Motor neuron (in vitro differentiated cells): ENCODE measurements at regions not wholly inside any gene's neighbourhood (a gene's known extent, or its start where the extent isn't known, plus 50 kb on each side); places are given as distances from the start of the nearest gene placed in this dataset.
"Not testable (repeated sequence)": the region's sequence is repeated elsewhere in the genome, so short reads cannot be mapped to it uniquely, and the experiment has no call there.

Experiments
- ATAC-seq, 8 experiments: fragments of 200-7000 bp; cut with Tn5 transposase; replicated peaks in 6 of 8; 2 replicates each; pipeline ENCODE4 v1.8.0; 2021; ENCODE audit warnings: mild to moderate bottlenecking in 8 of 8, moderate library complexity in 8 of 8
- H3K27ac ChIP-seq, 2 donors: fragments of 250-450 bp; sonication (Bioruptor Pico); 2 replicates each; pipeline ENCODE4 v1.9.0; 2021; ENCODE audit warnings: antibody characterized with exemption in 2 of 2, mild to moderate bottlenecking in 2 of 2, moderate library complexity in 1 of 2
- H3K4me1 ChIP-seq, 2 donors: fragments of 250-450 bp; sonication (Bioruptor Pico); replicated peaks in 1 of 2; 2 replicates each; pipeline ENCODE4 v1.6.1; 2021; ENCODE audit warnings: antibody characterized with exemption in 2 of 2, mild to moderate bottlenecking in 2 of 2, moderate library complexity in 1 of 2
- H3K4me3 ChIP-seq, 5 donors: fragments of 250-450 bp; sonication (Bioruptor Pico); 2 replicates each; pipeline ENCODE4 v1.9.0; 2021; ENCODE audit warnings: antibody characterized with exemption in 5 of 5, mild to moderate bottlenecking in 5 of 5, moderate library complexity in 4 of 5
- WGBS, 10 experiments: fragments of 450-650 bp; shearing (Covaris generic); methylation state at CpG; one replicate each; pipeline ENCODE4 v1.0.0; 2022; 5-methylcytosine and 5-hydroxymethylcytosine counted together
- in situ Hi-C, 9 experiments: fragments of 400-800 bp; cut with MboI; loops; one replicate each; pipeline ENCODE4 v1.15.0; 2021; ENCODE audit warnings: low sequenced_read_pairs in 9 of 9, low pct_unique_long_range_greater_than_20kb in 2 of 9; ENCODE audit not compliant: unreplicated experiment in 9 of 9

DNA sequence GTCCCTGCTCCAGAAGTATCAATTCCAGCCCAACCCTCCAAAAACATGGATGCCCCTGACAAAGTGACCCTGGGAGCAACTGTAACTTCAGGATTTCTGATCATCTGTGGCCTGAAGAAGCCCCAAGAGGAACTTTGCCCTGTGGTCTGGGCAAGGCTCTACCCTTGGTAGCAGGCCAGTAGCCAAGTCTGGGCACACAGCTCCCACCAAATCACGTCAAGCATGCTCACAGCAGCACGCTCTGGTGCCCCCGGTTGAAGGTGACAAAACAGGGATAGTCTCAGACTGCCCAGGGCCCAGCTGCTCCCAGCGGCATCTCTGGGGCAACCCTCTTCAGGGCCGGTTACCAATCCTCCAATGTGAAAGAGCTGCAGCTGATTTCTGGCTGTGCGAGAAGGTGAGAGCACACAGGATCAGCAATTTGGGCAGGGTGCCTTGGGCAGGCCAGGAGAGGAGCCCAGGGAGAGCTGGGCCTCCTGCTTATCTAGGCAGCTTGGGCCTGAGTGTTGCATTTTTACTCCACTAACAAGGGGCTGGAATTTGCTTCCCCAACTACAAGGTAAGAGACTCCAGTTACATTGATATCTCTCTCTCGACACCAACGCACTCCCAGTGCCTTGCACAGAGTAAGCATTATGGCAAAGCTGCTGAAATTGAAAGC, 418.1 kb downstream of the BCOR start:
- ATAC-seq, result no peak
- WGBS, 10 experiments, result 56 to 100% (median 100%) methylated on average over 1 to 3 of the region's 8 CpGs; no CpG with 5 or more reads in 7 of the 10 experiments
- in situ Hi-C loops, result no loop called here
- Histone ChIP-seq H3K4me3 (no peak overlapping the region), H3K4me1 (peaks cover 14 to 28% of the 10 kb centered on the region in 2 donors), H3K27ac (no peak overlapping the region)

DNA sequence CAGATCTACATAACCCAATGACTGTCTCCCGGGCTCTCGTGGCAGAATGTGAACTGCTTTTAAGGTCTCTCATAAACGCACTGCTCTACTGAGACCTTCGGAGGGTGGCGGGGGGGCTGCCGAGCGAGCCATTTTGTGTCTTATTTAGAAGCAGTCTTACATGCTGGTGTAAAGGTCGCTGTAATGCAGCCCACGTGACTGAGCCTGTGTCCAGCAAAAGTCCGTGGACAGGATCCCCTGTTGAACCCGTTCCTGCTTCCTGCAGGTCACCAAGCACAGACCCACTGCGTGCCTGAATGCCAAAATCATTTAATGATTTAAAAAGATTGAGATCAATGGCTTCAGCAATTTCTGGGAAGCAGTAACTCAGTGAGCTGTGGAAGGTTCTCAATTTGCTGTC, 415.9 kb downstream of the BCOR start:
- H3K4me3 ChIP-seq, result no peak overlapping the region
- ATAC-seq, result peak in 3 of 8 experiments; percentile 37 to 46 (median 45)
- 48 to 80% (median 64%) methylated on average over 2 to 7 of the region's 12 CpGs; no CpG with 5 or more reads in 7 of the 10 experiments for WGBS, 10 experiments
- H3K27ac ChIP-seq, result no peak overlapping the region
- peaks cover 15 to 34% of the 10 kb centered on the region in 2 donors for H3K4me1 ChIP-seq
- in situ Hi-C loops, result no loop called here

DNA sequence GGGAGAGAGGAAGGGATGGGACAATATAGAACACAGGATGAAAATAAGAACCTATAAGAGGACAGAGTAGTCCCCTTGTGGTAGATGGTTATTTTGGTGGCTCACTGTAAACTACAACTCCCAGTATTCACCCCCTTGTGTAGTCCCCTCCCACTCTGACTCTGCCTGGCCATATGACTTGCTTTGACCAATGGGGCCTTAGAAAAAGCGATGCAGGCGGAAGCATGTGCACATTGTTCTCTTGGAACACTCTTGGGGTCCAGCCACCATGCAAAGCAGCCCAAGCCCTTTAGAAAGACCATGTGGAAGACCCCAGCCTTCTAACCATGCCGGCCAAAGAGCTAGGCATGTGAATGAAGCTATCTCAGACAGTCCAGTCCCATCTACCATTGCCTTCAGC, 415.0 kb downstream of the BCOR start:
- Histone ChIP-seq H3K4me1 (peaks cover 21 to 38% of the 10 kb centered on the region in 2 donors), H3K27ac (no peak overlapping the region), H3K4me3 (no peak overlapping the region)
- in situ Hi-C loops, result no loop called here
- ATAC-seq, result peak in 1 of 8 experiments; percentile 69
- 40 to 86% (median 40%) methylated on average over 1 of the region's 3 CpGs; no CpG with 5 or more reads in 7 of the 10 experiments for WGBS, 10 experiments

DNA sequence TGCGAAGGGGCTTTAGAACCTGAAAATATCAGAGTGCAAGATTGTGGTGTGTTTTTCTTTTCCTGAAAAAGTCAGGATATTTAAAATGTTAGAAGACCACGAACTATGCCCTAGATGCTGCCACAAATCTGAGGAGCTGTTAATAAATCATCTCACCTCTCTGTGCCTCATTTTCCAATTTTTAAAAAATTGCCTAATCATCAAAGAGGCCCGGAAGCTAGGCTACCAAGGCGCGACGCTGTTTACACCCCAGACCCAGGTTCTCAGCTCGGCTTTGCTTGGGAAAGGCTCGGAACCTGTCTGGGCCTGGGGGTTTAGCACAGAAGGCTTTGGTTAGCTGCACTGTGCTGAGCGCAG, 409.6 kb downstream of the BCOR start:
- Histone ChIP-seq H3K4me3 (peak overlapping the region in 4 of 5 donors; percentile 27 to 34 (median 30)), H3K27ac (peak overlapping the region; percentile 83 to 89), H3K4me1 (peaks cover 30 to 38% of the 10 kb centered on the region in 2 donors)
- in situ Hi-C loops, result no loop called here
- 42 to 100% (median 60%) methylated on average over 1 to 7 of the region's 9 CpGs; no CpG with 5 or more reads in 5 of the 10 experiments for WGBS, 10 experiments
- no peak for ATAC-seq

DNA sequence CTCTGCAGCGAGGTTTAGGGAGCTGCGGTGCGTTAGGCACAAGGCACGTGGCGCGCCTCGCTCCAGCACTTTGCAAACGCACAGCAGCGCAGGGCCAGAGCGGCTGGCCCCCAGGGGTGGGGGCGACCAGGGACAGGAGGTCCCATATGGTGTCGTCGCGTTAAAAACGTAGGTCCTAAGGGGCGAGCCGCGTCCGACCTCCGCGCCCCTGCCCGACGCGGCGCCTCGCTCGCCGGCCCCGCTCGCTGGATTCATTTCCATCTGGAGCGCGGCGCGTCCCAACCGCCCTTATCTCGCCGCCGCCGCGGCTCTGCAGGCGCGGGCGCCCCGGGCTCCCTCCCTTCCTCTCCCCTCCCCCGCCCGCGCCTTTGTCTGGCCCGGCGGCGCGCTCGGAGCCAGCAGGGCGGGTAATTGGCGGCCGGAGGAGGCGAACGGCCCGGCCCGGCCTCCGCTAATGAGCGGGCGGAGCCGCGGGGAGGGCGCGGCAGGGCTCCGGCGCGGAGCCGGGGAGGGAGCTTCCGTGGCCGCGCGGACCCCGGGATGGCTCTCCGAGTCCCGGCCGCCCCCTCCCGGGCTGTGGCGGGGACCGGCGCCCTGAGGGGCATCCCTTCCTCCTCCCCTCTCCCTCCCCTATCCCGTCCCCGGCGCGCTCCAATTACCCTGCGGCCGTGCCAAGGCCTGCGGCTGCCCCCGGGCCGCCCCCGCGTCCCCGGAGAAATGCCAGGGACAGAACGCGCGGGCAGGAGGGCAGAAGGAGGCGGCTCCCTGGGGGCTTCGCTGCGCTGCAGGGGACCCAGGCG, 409.0 kb downstream of the BCOR start:
- in situ Hi-C loops, result no loop called here
- H3K4me1 ChIP-seq, result peaks cover 34 to 44% of the 10 kb centered on the region in 2 donors
- ATAC-seq, result peak; percentile 84 to 90 (median 86)
- peak overlapping the region; percentile 27 to 34 (median 30) for H3K4me3 ChIP-seq
- WGBS, 10 experiments, result no CpG with 5 or more reads among the region's 101 CpGs
- H3K27ac ChIP-seq, result peak overlapping the region; percentile 83 to 89

DNA sequence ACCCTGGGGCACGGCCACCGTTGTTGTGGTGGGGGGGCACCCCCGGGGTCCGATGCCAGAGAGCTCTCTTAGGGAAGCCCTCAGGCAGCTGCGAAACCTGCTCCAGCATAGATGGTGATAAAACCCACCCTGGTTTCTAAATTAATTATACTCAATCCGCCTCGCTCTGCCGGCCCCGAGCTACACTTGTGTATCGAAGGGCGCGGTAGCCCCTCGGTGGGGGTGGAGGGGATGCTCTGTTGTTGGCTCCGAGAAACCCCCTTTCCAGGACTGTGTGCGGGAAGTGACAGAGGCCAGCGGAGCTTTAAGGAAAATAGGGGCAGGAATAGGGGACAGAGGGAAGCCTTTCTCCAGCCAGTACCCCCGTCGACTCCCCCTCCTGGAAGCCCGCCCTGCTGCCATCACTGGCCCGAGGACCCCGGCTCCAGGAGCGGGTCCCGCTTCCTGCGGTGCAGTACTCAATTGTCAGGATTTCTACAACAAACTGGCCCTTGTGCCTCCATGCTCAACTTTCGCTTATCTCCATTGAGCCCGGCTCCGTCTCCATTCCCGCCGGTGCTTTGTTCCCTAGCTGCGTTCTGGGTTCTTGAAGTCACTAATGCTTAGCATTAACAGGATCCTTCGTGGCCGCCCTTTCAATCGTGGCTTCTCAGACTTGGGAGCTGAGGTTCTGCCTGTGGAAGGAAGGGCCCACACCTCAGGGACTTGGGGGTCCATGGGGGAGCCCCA, 408.2 kb downstream of the BCOR start:
- peak in 7 of 8 experiments; percentile 8 to 41 (median 29) for ATAC-seq
- peaks cover 36 to 46% of the 10 kb centered on the region in 2 donors for H3K4me1 ChIP-seq
- H3K4me3 ChIP-seq, result peak overlapping the region; percentile 27 to 34 (median 30)
- 0 to 25% methylated on average over 1 to 17 of the region's 33 CpGs; no CpG with 5 or more reads in 8 of the 10 experiments for WGBS, 10 experiments
- H3K27ac ChIP-seq, result peak overlapping the region; percentile 83 to 89
- in situ Hi-C loops, result no loop called here

DNA sequence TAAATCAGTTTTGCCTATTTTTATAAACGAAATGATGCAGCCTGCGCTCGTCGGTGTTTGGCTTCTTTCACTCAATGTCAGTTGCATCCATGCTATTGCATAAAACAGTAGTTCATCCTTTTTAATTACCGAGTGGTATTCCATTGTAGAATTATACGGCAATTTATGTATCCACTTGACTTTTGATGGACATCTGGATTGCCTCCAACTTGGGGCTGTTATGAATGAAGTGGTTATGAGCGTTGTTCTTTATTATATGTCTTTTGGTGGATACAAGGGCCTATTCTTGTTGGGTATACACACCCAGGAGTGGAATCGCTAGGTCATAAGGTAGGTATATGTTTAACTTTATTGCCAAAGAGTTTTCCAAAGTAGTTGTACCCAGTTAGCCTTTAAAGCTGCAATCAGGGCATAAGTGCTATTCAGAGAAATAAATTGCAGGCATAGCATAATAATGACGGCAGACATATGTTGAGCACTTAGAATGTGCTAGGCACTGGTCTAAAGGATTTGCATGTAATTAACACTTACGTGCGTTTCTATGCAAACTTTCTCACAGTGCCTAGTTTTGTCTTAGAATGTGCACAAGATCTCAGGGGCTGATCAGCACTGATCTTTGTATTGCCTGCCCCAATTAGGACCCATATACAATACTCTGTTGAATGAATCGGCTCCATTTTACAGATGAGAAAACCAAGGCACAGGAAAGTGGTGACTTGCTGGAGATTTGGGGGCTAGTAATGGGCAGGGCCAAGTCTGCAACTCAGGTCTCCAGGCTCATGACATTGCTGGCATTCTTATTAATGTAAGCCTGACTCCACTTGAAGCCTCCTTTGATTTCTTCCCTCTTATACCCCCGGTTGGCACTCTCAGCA, 407.0 kb downstream of the BCOR start:
- Histone ChIP-seq H3K4me1 (peaks cover 36 to 46% of the 10 kb centered on the region in 2 donors), H3K4me3 (no peak overlapping the region), H3K27ac (no peak overlapping the region)
- no peak for ATAC-seq
- WGBS, 10 experiments, result 20 to 100% (median 74%) methylated on average over 1 to 13 of the region's 13 CpGs; no CpG with 5 or more reads in 4 of the 10 experiments
- in situ Hi-C loops, result no loop called here

DNA sequence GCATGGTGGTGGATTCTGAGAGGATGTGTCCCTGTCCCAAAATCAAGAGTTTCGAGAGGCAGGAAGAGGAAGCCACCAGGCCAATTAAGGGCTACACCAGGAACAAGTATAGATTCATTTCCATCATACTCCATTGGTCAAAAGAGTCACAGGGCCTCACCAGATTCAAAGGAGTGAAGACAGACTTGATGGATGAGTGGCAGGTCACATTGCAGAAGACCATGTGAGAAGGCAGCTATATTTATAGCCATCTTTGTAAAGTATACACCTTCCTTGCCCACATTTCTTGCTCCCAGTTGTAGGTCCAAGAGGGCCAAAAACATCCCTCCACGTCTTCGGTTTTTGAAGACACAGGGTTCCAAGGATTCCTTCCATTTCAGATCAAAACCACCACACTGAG, 406.0 kb downstream of the BCOR start:
- H3K4me3 ChIP-seq, result no peak overlapping the region
- 67% methylated on average over 1 of the region's 3 CpGs; no CpG with 5 or more reads in 9 of the 10 experiments for WGBS, 10 experiments
- ATAC-seq, result no peak
- in situ Hi-C loops, result no loop called here
- no peak overlapping the region for H3K27ac ChIP-seq
- peaks cover 36 to 41% of the 10 kb centered on the region in 2 donors for H3K4me1 ChIP-seq

DNA sequence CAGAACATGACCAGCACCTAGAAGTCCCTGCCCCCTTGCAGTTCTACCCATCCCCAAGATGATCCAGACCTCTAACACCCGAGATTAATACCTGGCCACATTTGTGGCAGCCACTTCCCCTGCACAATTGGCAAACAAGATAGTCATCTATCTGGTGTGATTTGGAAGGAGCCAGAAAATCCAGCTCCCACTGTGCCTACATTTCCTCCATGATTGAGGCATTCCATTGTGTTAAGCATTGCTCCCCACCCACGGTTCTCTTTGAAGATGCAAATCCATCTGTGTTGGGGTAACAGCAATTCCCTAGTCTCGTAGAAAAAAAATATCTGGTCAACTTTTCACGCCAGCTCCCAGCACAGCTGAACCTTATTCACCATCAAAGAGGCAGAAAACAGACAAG, 405.0 kb downstream of the BCOR start:
- WGBS, 10 experiments, result 0 to 63% (median 41%) methylated on average over 2 to 3 of the region's 4 CpGs; no CpG with 5 or more reads in 7 of the 10 experiments
- in situ Hi-C loops, result no loop called here
- ATAC-seq, result no peak

DNA sequence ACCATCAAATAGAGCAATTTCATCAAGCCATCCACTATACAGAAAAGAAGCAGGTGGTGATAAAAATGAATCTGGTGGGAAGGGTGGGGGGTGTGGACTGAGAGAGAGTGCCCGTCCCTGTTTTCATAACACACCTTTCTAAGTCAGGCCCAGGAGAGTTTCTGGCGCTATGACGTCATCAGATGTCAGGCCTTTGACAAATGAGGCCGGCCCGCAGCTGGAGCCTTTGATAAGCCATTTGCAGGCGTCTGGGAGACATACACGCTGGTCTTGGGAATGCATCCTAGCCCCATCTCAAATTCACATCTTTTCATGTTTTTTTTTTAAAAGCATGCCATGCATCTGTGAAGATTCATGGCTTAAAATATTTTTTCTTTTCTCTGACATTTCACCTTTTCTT, 404.5 kb downstream of the BCOR start:
- peaks cover 21 to 25% of the 10 kb centered on the region in 2 donors for H3K4me1 ChIP-seq
- 0 to 40% (median 11%) methylated on average over 1 to 7 of the region's 7 CpGs; no CpG with 5 or more reads in 4 of the 10 experiments for WGBS, 10 experiments
- no peak overlapping the region for H3K4me3 ChIP-seq
- ATAC-seq, result peak in 2 of 8 experiments; percentile 4 to 6
- in situ Hi-C loops, result no loop called here
- H3K27ac ChIP-seq, result no peak overlapping the region

More for the DNA sequence above, 405.0 kb downstream of the BCOR start:
- no peak overlapping the region for H3K4me3 ChIP-seq
- no peak overlapping the region for H3K27ac ChIP-seq
- H3K4me1 ChIP-seq, result peaks cover 26 to 31% of the 10 kb centered on the region in 2 donors

DNA sequence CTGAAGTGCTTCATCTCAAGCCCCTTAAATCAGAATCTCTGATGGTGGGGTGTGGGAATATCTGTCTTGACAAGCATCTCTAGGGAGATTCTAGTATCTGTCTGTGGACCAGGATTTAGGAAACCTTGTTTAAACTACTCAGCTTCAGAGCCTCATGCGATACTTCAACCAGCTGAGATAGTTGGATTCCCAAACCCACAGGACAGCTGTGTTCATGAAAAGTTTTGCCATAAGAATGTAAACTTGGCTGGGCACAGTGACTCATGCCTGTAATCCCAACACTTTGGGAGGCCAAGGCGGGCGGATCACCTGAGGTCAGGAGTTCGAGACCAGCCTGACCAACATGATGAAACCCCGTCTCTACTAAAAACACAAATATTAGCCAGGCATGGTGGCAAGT, 395.1 kb downstream of the BCOR start:
- ATAC-seq, H3K4me3 ChIP-seq, H3K27ac ChIP-seq, H3K4me1 ChIP-seq, in situ Hi-C loops: not testable (repeated sequence)
- 59 to 100% (median 83%) methylated on average over 1 to 5 of the region's 5 CpGs; no CpG with 5 or more reads in 7 of the 10 experiments for WGBS, 10 experiments

DNA sequence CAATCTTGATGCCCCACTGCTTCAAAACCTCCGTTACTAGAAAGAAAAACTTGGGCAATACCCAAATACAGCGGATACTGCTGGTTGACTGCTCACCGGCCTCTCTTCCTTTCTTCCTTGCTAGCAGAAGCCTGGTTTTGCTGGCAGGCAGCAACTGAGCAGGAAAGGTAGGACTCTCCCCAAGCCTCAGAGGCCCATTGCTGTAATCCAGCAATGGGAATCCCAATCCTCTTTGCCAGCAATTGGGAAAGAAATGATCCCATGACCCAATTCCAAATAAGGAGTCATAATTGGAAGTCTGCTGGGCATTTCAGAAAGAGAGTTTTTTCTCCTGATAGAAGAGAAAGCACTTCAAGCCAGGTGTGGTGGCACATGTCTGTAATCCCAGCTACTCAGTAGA, 394.5 kb downstream of the BCOR start:
- no peak for ATAC-seq
- H3K4me3 ChIP-seq, result no peak overlapping the region
- in situ Hi-C loops, result no loop called here
- H3K27ac ChIP-seq, result no peak overlapping the region
- H3K4me1 ChIP-seq, result no peaks in the 10 kb centered on the region
- WGBS, 10 experiments, result 51 to 100% (median 86%) methylated on average over 1 to 2 of the region's 3 CpGs; no CpG with 5 or more reads in 7 of the 10 experiments
